ENCODE measurements at regions not wholly inside any gene's neighbourhood (a gene's known extent, or its start where the extent isn't known, plus 50 kb on each side); places are given as distances from the start of the nearest gene placed in this dataset.

GRCh38 chr5:165616490-165617405, 2111.3 kb downstream of the MAT2B start:
- no peak for TF ChIP-seq CTCF (IDR thresholded peaks at IDR 0.05)
- Histone ChIP-seq H3K27me3 (no peaks in the 10 kb centered on the region), H3K9me3 (no peaks in the 10 kb centered on the region), H3K27ac (no peak overlapping the region), H3K4me1 (no peaks in the 10 kb centered on the region), H3K36me3 (no peaks in the 10 kb centered on the region), H3K4me3 (no peak overlapping the region)
- intact Hi-C loops (cut with DNase I; ENCODE audit: low total_unique reads): no loop called here
- no peak for DNase-seq

- no peak overlapping the region for H3K27ac ChIP-seq
- no peak overlapping the region for H3K4me3 ChIP-seq
- intact Hi-C loops (cut with DNase I; ENCODE audit: low total_unique reads): no loop called here
- H3K36me3 ChIP-seq: no peaks in the 10 kb centered on the region
- H3K27me3 ChIP-seq: no peaks in the 10 kb centered on the region
- H3K9me3 ChIP-seq: no peaks in the 10 kb centered on the region
- no peaks in the 10 kb centered on the region for H3K4me1 ChIP-seq
- no peak for TF ChIP-seq CTCF (IDR thresholded peaks at IDR 0.05)
- no peak for DNase-seq
Measured at GRCh38 chr5:165617491-165617890, 2112.1 kb downstream of the MAT2B start.

GRCh38 chr5:165620394-165620793, 2115.0 kb downstream of the MAT2B start:
- Histone ChIP-seq H3K9me3 (no peaks in the 10 kb centered on the region), H3K27me3 (no peaks in the 10 kb centered on the region), H3K4me3 (no peak overlapping the region), H3K36me3 (no peaks in the 10 kb centered on the region), H3K4me1 (no peaks in the 10 kb centered on the region), H3K27ac (no peak overlapping the region)
- DNase-seq: no peak
- no peak for TF ChIP-seq CTCF (IDR thresholded peaks at IDR 0.05)
- intact Hi-C loops (cut with DNase I; ENCODE audit: low total_unique reads): no loop called here

GRCh38 chr5:165622864-165623536, 2117.6 kb downstream of the MAT2B start:
- Histone ChIP-seq H3K9me3 (no peaks in the 10 kb centered on the region), H3K27ac (no peak overlapping the region), H3K27me3 (no peaks in the 10 kb centered on the region), H3K4me1 (no peaks in the 10 kb centered on the region), H3K36me3 (no peaks in the 10 kb centered on the region), H3K4me3 (no peak overlapping the region)
- intact Hi-C loops (cut with DNase I; ENCODE audit: low total_unique reads): no loop called here
- DNase-seq: no peak
- no peak for TF ChIP-seq CTCF (IDR thresholded peaks at IDR 0.05)

- H3K36me3 ChIP-seq: no peaks in the 10 kb centered on the region
- no peak overlapping the region for H3K4me3 ChIP-seq
- no peaks in the 10 kb centered on the region for H3K9me3 ChIP-seq
- TF ChIP-seq CTCF (IDR thresholded peaks at IDR 0.05): no peak
- no peaks in the 10 kb centered on the region for H3K4me1 ChIP-seq
- H3K27ac ChIP-seq: no peak overlapping the region
- DNase-seq: no peak
- no peaks in the 10 kb centered on the region for H3K27me3 ChIP-seq
- intact Hi-C loops (cut with DNase I; ENCODE audit: low total_unique reads): no loop called here
Measured at GRCh38 chr5:165624166-165624946, 2118.9 kb downstream of the MAT2B start.

Measured in tibial artery (tissue), 4 donors.